CMK (cell line): ENCODE measurements at regions not wholly inside any gene's neighbourhood (a gene's known extent, or its start where the extent isn't known, plus 50 kb on each side); places are given as distances from the start of the nearest gene placed in this dataset.
"Not testable (repeated sequence)": the region's sequence is repeated elsewhere in the genome, so short reads cannot be mapped to it uniquely, and the experiment has no call there.

Experiments
- DNase-seq: peaks from one replicate; pipeline ENCODE4 v3.0.0-alpha.2; 2010; ENCODE audit warnings: low read depth

GRCh38 chr14:83091991-83092956 lies 1558.6 kb upstream of the SEL1L start:
- DNase-seq: not testable (repeated sequence)

GRCh38 chr14:83096092-83096491 lies 1562.4 kb upstream of the SEL1L start:
- DNase-seq: no peak

GRCh38 chr14:83101846-83102245 lies 1568.2 kb upstream of the SEL1L start:
- DNase-seq: no peak

GRCh38 chr14:83118029-83118428 lies 1584.4 kb upstream of the SEL1L start:
- DNase-seq: no peak

GRCh38 chr14:83120187-83120586 lies 1586.5 kb upstream of the SEL1L start:
- DNase-seq: no peak

GRCh38 chr14:83126076-83126475 lies 1592.4 kb upstream of the SEL1L start:
- DNase-seq: no peak

- DNase-seq: no peak
Observed at GRCh38 chr14:83128783-83129182, 1595.1 kb upstream of the SEL1L start.

GRCh38 chr14:83129496-83129895 lies 1595.8 kb upstream of the SEL1L start:
- DNase-seq: no peak

GRCh38 chr14:83133981-83134645 lies 1600.5 kb upstream of the SEL1L start:
- no peak for DNase-seq

GRCh38 chr14:83140756-83141155 lies 1607.1 kb upstream of the SEL1L start:
- no peak for DNase-seq

- DNase-seq: no peak
Observed at GRCh38 chr14:83147006-83147405, 1613.4 kb upstream of the SEL1L start.

GRCh38 chr14:83151571-83151970 lies 1617.9 kb upstream of the SEL1L start:
- DNase-seq: no peak

- no peak for DNase-seq
Observed at GRCh38 chr14:83153081-83153480, 1619.4 kb upstream of the SEL1L start.

- no peak for DNase-seq
Observed at GRCh38 chr14:83162361-83162929, 1628.8 kb upstream of the SEL1L start.

GRCh38 chr14:83163016-83163415 lies 1629.4 kb upstream of the SEL1L start:
- no peak for DNase-seq

- no peak for DNase-seq
Observed at GRCh38 chr14:83164016-83164415, 1630.4 kb upstream of the SEL1L start.

- DNase-seq: no peak
Observed at GRCh38 chr14:83164591-83164990, 1630.9 kb upstream of the SEL1L start.

- no peak for DNase-seq
Observed at GRCh38 chr14:83170165-83170564, 1636.5 kb upstream of the SEL1L start.

- DNase-seq: no peak
Observed at GRCh38 chr14:83171761-83172160, 1638.1 kb upstream of the SEL1L start.

GRCh38 chr14:83172363-83172762 lies 1638.7 kb upstream of the SEL1L start:
- DNase-seq: no peak

- no peak for DNase-seq
Observed at GRCh38 chr14:83173687-83174086, 1640.0 kb upstream of the SEL1L start.

- no peak for DNase-seq
Observed at GRCh38 chr14:83184531-83184930, 1650.9 kb upstream of the SEL1L start.

GRCh38 chr14:83188311-83188710 lies 1654.7 kb upstream of the SEL1L start:
- not testable (repeated sequence) for DNase-seq
